GM12878 (cell line): ENCODE measurements at regions not wholly inside any gene's neighbourhood (a gene's known extent, or its start where the extent isn't known, plus 50 kb on each side); places are given as distances from the start of the nearest gene placed in this dataset.

Source experiments
- ATAC-seq: fragments of 200-7000 bp; cut with Tn5 transposase; 3 replicates; pipeline ENCODE4 v1.9.1; 2020; ENCODE audit warnings: mild to moderate bottlenecking, moderate library complexity
- BruUV-seq: library from RNA; stranded (reverse); fragments of 400-500 nt; replicated peaks from 2 replicates; lab custom pipeline; 2021; lab: Mats Ljungman, UMichigan
- CTCF ChIA-PET: fragments of 300-600 bp; sonication (Branson Sonifier 250); formaldehyde crosslinking; extraction: SDS; loops from one replicate; lab custom pipeline; 2021; ENCODE audit warnings: inconsistent platforms; lab: Yijun Ruan, JAX
- POLR2A ChIA-PET: fragments of 350-600 bp; formaldehyde crosslinking; extraction: SDS; loops from one replicate; lab custom pipeline; 2021; ENCODE audit warnings: inconsistent platforms; lab: Charles Lee
- RAD21 ChIA-PET: fragments of 300-600 bp; sonication (Branson Sonifier 250); formaldehyde crosslinking; loops from one replicate; lab custom pipeline; 2023; ENCODE audit warnings: antibody characterized with exemption; ENCODE audit not compliant: unreplicated experiment; lab: Charles Lee
- SMC1A ChIA-PET: fragments of 300-600 bp; sonication (Branson Sonifier 250); formaldehyde crosslinking; loops from one replicate; lab custom pipeline; 2023; ENCODE audit not compliant: unreplicated experiment, uncharacterized antibody; lab: Charles Lee
- DNase-seq: peaks from one replicate; pipeline ENCODE4 v3.0.0-alpha.2; 2011; ENCODE audit warnings: low read depth, low spot score
- FAIRE-seq: peaks from 3 replicates; lab custom pipeline; 2011; peaks lifted over from hg19 to GRCh38; lab: Jason Lieb, UNC
- H2AFZ ChIP-seq: 2 replicates; pipeline ENCODE4 v1.6.0; 2011; ENCODE audit warnings: low read depth, low read length, control low read depth; ENCODE audit not compliant: control insufficient read depth
- H3K27ac ChIP-seq: 2 replicates; pipeline ENCODE4 v1.5.1; 2011; ENCODE audit warnings: control low read depth; ENCODE audit not compliant: control insufficient read depth, insufficient read depth
- H3K27me3 ChIP-seq, 2 experiments: replicated peaks in 1 of 2; 2 replicates each; pipeline versions ENCODE4 v1.6.0 to v1.6.1; 2011; ENCODE audit warnings: low read length in 1 of 2; ENCODE audit not compliant: control insufficient read depth in 2 of 2, insufficient read depth in 2 of 2
- H3K36me3 ChIP-seq, 2 experiments: 2 replicates each; pipeline ENCODE4 v1.5.1; 2011; ENCODE audit warnings: low read length in 1 of 2; ENCODE audit not compliant: control insufficient read depth in 2 of 2, insufficient read depth in 2 of 2
- H3K4me1 ChIP-seq: 2 replicates; pipeline ENCODE4 v1.6.1; 2011; ENCODE audit warnings: mild to moderate bottlenecking, low read length, moderate library complexity, mixed read lengths; ENCODE audit not compliant: control insufficient read depth, insufficient read depth
- H3K4me2 ChIP-seq: 2 replicates; pipeline ENCODE4 v1.6.0; 2011; ENCODE audit warnings: control low read depth; ENCODE audit not compliant: control insufficient read depth, insufficient read depth
- H3K4me3 ChIP-seq: fragments of 200-600 bp; sonication (generic); 2 replicates; pipeline ENCODE4 v1.5.1; 2016
- H3K79me2 ChIP-seq: 2 replicates; pipeline ENCODE4 v1.6.0; 2011; ENCODE audit warnings: low read length; ENCODE audit not compliant: control insufficient read depth, insufficient read depth
- H3K9ac ChIP-seq: 2 replicates; pipeline ENCODE4 v1.8.0; 2011; ENCODE audit warnings: low read length, control low read depth, mixed read lengths; ENCODE audit not compliant: control insufficient read depth, insufficient read depth
- H3K9me3 ChIP-seq: replicated peaks from 3 replicates; pipeline ENCODE4 v1.5.1; 2011; ENCODE audit warnings: mild to moderate bottlenecking, low read length; ENCODE audit not compliant: control insufficient read depth, insufficient read depth
- H4K20me1 ChIP-seq: 2 replicates; pipeline ENCODE4 v1.6.0; 2011; ENCODE audit not compliant: control insufficient read depth, insufficient read depth
- CTCF ChIP-seq, 3 experiments: IDR thresholded peaks in 2 of 3; conservative IDR thresholded peaks in 1 of 3; 2 replicates each; pipeline ENCODE4 v1.5.1; 2011; ENCODE audit warnings: low read depth in 3 of 3, low read length in 3 of 3, mild to moderate bottlenecking in 3 of 3, control low read depth in 2 of 3, moderate library complexity in 2 of 3, inconsistent platforms in 1 of 3, mixed read lengths in 1 of 3; ENCODE audit not compliant: control insufficient read depth in 2 of 3, insufficient read depth in 1 of 3; ENCODE audit errors: extremely low read depth in 1 of 3
- HDAC2 ChIP-seq: fragments of 200-600 bp; sonication (generic); IDR thresholded peaks from 2 replicates; pipeline ENCODE4 v1.6.1; 2017
- RAD21 ChIP-seq: IDR thresholded peaks from 2 replicates; pipeline ENCODE4 v1.6.1; 2011; ENCODE audit warnings: mild to moderate bottlenecking, low read depth, low read length, moderate library complexity; ENCODE audit not compliant: insufficient read depth
- SMC3 ChIP-seq: IDR thresholded peaks from 2 replicates; pipeline ENCODE4 v1.6.1; 2011; ENCODE audit warnings: low read length, improper control_type of control experiment, borderline replicate concordance
- SPI1 ChIP-seq: IDR thresholded peaks from 2 replicates; pipeline ENCODE4 v1.6.1; 2011; ENCODE audit warnings: low read depth, mild to moderate bottlenecking, low read length, moderate library complexity, borderline replicate concordance; ENCODE audit not compliant: insufficient read depth
- SUZ12 ChIP-seq: fragments of 200-600 bp; sonication (generic); IDR thresholded peaks from one replicate; pipeline ENCODE4 v1.6.1; 2018; ENCODE audit warnings: antibody characterized with exemption, mild to moderate bottlenecking; ENCODE audit not compliant: unreplicated experiment
- WGBS: methylation state at CpG from one replicate; pipeline ENCODE4 v1.1.6; 2016; ENCODE audit warnings: low lambda C conversion rate; ENCODE audit not compliant: insufficient replicate concordance, insufficient coverage; ENCODE audit errors: missing lambda C conversion rate; 5-methylcytosine and 5-hydroxymethylcytosine counted together
- in situ Hi-C: fragments of 300-500 bp; cut with MboI; formaldehyde crosslinking; loops from 9 replicates; pipeline ENCODE4 v1.14.3; 2018; ENCODE audit warnings: mixed read lengths
- intact Hi-C: fragments of 100-400 bp; cut with micrococcal nuclease; formaldehyde crosslinking; loops from one replicate; pipeline ENCODE4 v1.14.2; 2022; ENCODE audit not compliant: unreplicated experiment

GRCh38 chr1:48061162-48062136 lies 64.3 kb upstream of the TRABD2B start:
- in situ Hi-C loops: no loop called here
- TF ChIP-seq CTCF (IDR thresholded peaks at IDR 0.05 in 2 of 3, conservative IDR thresholded peaks at IDR 0.05 in 1 of 3; ENCODE audit: control insufficient read depth in 2 of 3, extremely low read depth in 1 of 3, insufficient read depth in 1 of 3, low read depth in 3 of 3, low read length in 3 of 3) (peak; percentile 50 to 55 (median 50)), SMC3 (peak; percentile 33; the same call in 1 of the 2 replicates), HDAC2 (no peak), RAD21 (peak; percentile 59), SPI1 (peak; percentile 73), SUZ12 (no peak)
- TF ChIP-seq, all 136 proteins: peak for 4
- H4K20me1 ChIP-seq: no peaks in the 10 kb centered on the region
- no peak overlapping the region for H3K4me3 ChIP-seq
- DNase-seq (no peak), ATAC-seq (peak; percentile 81), FAIRE-seq (peak; percentile 61)
- intact Hi-C loops: loop anchor here (1.0 to 10.0 kb wide), 2 partner anchors 64 to 327 kb away; partner anchors contain the start of gene TRABD2B
- no peaks in the 10 kb centered on the region for H3K9me3 ChIP-seq
- no peak overlapping the region for H3K27ac ChIP-seq
- POLR2A ChIA-PET: no interaction called here
- CTCF ChIA-PET: interaction anchor here (0.6 to 4.5 kb wide), 7 partner anchors 9 to 1844 kb away, joined by 3 to 38 read pairs (median 3); partner anchors contain the start of gene TRABD2B
- SMC1A ChIA-PET: interaction anchor here (3.4 kb wide), 1 partner anchor 63 kb away, joined by 13 read pairs; the partner anchor contains the start of gene TRABD2B
- no peaks in the 10 kb centered on the region for H3K27me3 ChIP-seq
- no peak overlapping the region for H2AFZ ChIP-seq
- no peaks in the 10 kb centered on the region for H3K4me1 ChIP-seq
- BruUV-seq: no TSS peak
- no peaks in the 10 kb centered on the region for H3K36me3 ChIP-seq
- 28% methylated on average over 3 of the region's 3 CpGs for WGBS
- H3K79me2 ChIP-seq: no peaks in the 10 kb centered on the region
- RAD21 ChIA-PET: interaction anchor here (1.0 to 1.5 kb wide), 3 partner anchors 63 to 64 kb away, joined by 3 read pairs; partner anchors contain the start of gene TRABD2B
- no peak overlapping the region for H3K4me2 ChIP-seq
- no peak overlapping the region for H3K9ac ChIP-seq
